OCI-LY3 (cell line): ENCODE measurements at regions not wholly inside any gene's neighbourhood (a gene's known extent, or its start where the extent isn't known, plus 50 kb on each side); places are given as distances from the start of the nearest gene placed in this dataset.

Experiments used
- H2AFZ ChIP-seq: fragments of 200-600, 300-600 bp; shearing (Covaris generic); 2 replicates; pipeline ENCODE4 v1.6.0; 2014; ENCODE audit warnings: antibody characterized with exemption, low read depth, low read length
- H3K27ac ChIP-seq: fragments of 200-600, 300-600 bp; sonication (generic); 2 replicates; pipeline ENCODE4 v1.5.1; 2014; ENCODE audit warnings: mild to moderate bottlenecking, low read length, moderate library complexity, mixed read lengths
- H3K27me3 ChIP-seq: fragments of 200-600, 300-600 bp; sonication (generic); 2 replicates; pipeline ENCODE4 v1.6.1; 2014; ENCODE audit warnings: low read depth, low read length, mixed read lengths
- H3K36me3 ChIP-seq: fragments of 200-600, 300-600 bp; sonication (generic); replicated peaks from 2 replicates; pipeline ENCODE3; 2014; ENCODE audit warnings: low read depth, low read length, mixed read lengths
- H3K4me1 ChIP-seq: fragments of 300-600, 200-600 bp; sonication (generic); 2 replicates; pipeline ENCODE4 v1.6.1; 2014; ENCODE audit warnings: low read length, mixed read lengths
- H3K4me2 ChIP-seq: fragments of 200-600, 300-600 bp; sonication (generic); 2 replicates; pipeline ENCODE4 v1.6.1; 2014; ENCODE audit warnings: low read length, mixed read lengths
- H3K4me3 ChIP-seq: fragments of 300-600, 200-600 bp; sonication (generic); 2 replicates; pipeline ENCODE4 v1.5.1; 2014; ENCODE audit warnings: antibody characterized with exemption, mild to moderate bottlenecking, low read length, moderate library complexity
- H3K79me2 ChIP-seq: fragments of 300-600, 200-600 bp; shearing (Covaris generic); 2 replicates; pipeline ENCODE4 v1.6.1; 2014; ENCODE audit warnings: mild to moderate bottlenecking, low read length, mixed read lengths
- H3K9ac ChIP-seq: fragments of 300-600, 200-600 bp; shearing (Covaris generic); 2 replicates; pipeline ENCODE4 v1.6.0; 2014; ENCODE audit warnings: mild to moderate bottlenecking, low read length, moderate library complexity
- H3K9me3 ChIP-seq: fragments of 200-600, 300-600 bp; shearing (Covaris generic); 2 replicates; pipeline ENCODE4 v1.6.1; 2014; ENCODE audit warnings: low read length, mixed read lengths; ENCODE audit not compliant: insufficient read depth
- H4K20me1 ChIP-seq: fragments of 200-600, 300-600 bp; sonication (generic); 2 replicates; pipeline ENCODE4 v1.6.1; 2016; ENCODE audit warnings: low read length, mixed read lengths; ENCODE audit not compliant: insufficient read depth
- EZH2phosphoT487 ChIP-seq: fragments of 200-600 bp; shearing (Covaris generic); IDR thresholded peaks from 2 replicates; pipeline ENCODE4 v1.6.1; 2018; ENCODE audit warnings: antibody characterized with exemption, mixed run types, low read depth
- TF ChIP-seq, protein P1 (sequence below): fragments of 200-600, 300-600 bp; sonication (generic); IDR thresholded peaks from 2 replicates; pipeline ENCODE4 v1.5.1; 2014; ENCODE audit warnings: antibody characterized with exemption, low read length, low read depth

DNA sequence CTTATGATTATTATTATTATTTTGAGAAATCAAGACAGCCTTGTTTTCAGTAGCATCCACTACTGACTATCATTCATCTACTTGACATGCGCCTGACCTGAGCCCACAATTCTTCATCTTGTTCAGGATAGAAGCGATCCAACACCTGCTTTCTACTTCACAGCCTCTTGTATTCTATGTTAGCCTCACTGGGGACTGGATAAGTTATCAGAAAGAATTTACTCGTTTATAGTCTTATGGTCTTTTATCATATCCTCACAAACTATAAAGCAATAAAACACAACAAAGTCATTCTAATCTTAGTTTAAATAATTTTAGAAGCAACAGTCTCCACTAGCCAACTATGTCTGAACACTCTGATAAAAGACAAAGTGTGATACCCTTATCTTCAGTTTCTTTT is 436.0 kb upstream of the ARGLU1 start:
- no peak overlapping the region for H3K9ac ChIP-seq
- H3K4me1 ChIP-seq, result no peaks in the 10 kb centered on the region
- H3K4me3 ChIP-seq, result no peak overlapping the region
- H2AFZ ChIP-seq, result no peak overlapping the region
- no peak overlapping the region for H3K27ac ChIP-seq
- H3K27me3 ChIP-seq, result no peaks in the 10 kb centered on the region
- no peaks in the 10 kb centered on the region for H3K79me2 ChIP-seq
- H3K9me3 ChIP-seq, result no peaks in the 10 kb centered on the region
- no peaks in the 10 kb centered on the region for H4K20me1 ChIP-seq
- no peak overlapping the region for H3K4me2 ChIP-seq
- TF ChIP-seq, protein P1, sequence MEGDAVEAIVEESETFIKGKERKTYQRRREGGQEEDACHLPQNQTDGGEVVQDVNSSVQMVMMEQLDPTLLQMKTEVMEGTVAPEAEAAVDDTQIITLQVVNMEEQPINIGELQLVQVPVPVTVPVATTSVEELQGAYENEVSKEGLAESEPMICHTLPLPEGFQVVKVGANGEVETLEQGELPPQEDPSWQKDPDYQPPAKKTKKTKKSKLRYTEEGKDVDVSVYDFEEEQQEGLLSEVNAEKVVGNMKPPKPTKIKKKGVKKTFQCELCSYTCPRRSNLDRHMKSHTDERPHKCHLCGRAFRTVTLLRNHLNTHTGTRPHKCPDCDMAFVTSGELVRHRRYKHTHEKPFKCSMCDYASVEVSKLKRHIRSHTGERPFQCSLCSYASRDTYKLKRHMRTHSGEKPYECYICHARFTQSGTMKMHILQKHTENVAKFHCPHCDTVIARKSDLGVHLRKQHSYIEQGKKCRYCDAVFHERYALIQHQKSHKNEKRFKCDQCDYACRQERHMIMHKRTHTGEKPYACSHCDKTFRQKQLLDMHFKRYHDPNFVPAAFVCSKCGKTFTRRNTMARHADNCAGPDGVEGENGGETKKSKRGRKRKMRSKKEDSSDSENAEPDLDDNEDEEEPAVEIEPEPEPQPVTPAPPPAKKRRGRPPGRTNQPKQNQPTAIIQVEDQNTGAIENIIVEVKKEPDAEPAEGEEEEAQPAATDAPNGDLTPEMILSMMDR, result no peak
- no peak for TF ChIP-seq EZH2phosphoT487
- no peaks in the 10 kb centered on the region for H3K36me3 ChIP-seq

DNA sequence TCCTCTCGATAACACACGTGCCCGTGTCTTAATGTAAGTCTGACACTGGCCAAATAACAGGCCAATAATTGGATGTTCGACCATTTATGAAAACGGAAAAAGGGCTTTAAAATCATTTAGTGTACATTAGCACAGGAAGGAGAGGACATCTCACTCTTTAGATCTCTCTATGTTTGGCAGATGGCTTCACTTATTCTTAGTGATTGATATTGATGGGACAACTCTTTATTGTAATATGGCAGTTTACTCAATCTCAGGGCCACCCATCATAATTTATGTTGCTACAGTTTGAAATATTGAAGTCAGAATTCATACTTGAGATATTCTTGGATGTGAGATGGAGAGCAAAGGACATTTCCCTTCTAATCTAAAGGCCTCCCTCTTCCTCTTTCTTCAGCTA is 430.7 kb upstream of the ARGLU1 start:
- no peak overlapping the region for H2AFZ ChIP-seq
- no peaks in the 10 kb centered on the region for H4K20me1 ChIP-seq
- TF ChIP-seq, protein P1, result no peak
- TF ChIP-seq EZH2phosphoT487, result no peak
- no peaks in the 10 kb centered on the region for H3K9me3 ChIP-seq
- no peak overlapping the region for H3K4me2 ChIP-seq
- no peaks in the 10 kb centered on the region for H3K79me2 ChIP-seq
- no peak overlapping the region for H3K9ac ChIP-seq
- no peak overlapping the region for H3K27ac ChIP-seq
- no peaks in the 10 kb centered on the region for H3K27me3 ChIP-seq
- H3K36me3 ChIP-seq, result no peaks in the 10 kb centered on the region
- no peak overlapping the region for H3K4me3 ChIP-seq
- H3K4me1 ChIP-seq, result no peaks in the 10 kb centered on the region

DNA sequence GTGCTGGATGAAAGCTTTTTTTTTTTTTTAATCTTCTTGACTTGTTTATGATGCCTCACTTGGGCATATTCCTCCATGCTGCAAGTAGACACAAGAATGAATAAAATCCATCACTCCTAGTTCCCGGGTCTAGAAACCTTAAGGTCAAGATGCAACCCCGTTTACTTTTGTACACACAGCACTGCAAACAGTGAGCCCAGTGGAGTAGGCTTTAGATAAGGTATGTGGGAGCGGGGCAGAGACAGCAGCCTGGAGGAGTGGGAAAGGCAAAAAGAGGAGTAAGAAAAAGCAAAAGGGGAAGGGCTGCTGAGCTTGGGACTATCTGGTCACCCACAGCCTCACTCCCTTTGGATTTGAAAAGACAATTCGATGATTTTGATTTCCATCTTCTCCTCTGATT is 429.8 kb upstream of the ARGLU1 start:
- H3K4me1 ChIP-seq, result no peaks in the 10 kb centered on the region

DNA sequence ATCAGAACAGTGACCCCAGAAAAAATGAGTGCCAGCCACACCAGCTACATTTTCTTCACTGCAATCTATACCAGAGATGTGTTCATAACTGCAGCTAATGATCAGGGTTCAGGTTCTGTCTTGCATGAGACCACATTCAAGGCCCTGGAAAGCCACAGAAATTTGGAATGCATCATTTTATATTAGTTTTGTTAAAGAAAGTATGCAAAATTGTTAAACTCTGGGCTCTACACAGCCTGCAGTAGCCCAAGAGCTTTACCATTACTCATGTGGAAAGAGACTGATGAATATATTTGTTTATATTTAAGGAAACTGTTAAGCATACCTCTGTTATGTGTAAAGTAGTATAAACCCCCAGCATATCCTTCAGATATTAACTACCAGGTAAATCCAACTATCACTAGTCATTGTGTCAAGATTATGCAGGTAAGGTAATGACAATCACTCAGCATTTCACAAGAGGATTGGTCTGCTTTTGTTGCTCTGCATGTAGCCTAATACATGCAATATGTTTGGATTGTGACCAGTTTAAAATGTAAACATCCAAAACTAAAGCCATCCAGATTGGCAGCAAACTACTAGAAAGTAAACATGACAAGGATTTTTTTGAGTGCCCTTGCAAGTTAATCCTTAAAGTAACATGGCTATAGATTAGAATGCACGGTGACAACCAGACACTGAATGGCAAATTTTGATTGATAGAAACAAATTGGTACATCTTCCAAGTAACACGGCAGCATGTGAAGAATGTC is 429.1 kb upstream of the ARGLU1 start:
- Histone ChIP-seq H3K79me2 (no peaks in the 10 kb centered on the region), H3K4me2 (no peak overlapping the region), H3K36me3 (no peaks in the 10 kb centered on the region), H3K27me3 (no peaks in the 10 kb centered on the region), H3K4me3 (no peak overlapping the region), H3K9ac (no peak overlapping the region), H3K9me3 (no peaks in the 10 kb centered on the region), H3K27ac (no peak overlapping the region), H4K20me1 (no peaks in the 10 kb centered on the region), H3K4me1 (no peaks in the 10 kb centered on the region), H2AFZ (no peak overlapping the region)
- TF ChIP-seq EZH2phosphoT487, result no peak
- TF ChIP-seq, protein P1, result no peak

More for the DNA sequence above, 429.8 kb upstream of the ARGLU1 start:
- Histone ChIP-seq H3K27ac (no peak overlapping the region), H3K4me3 (no peak overlapping the region), H3K79me2 (no peaks in the 10 kb centered on the region), H3K27me3 (no peaks in the 10 kb centered on the region), H3K9ac (no peak overlapping the region), H4K20me1 (no peaks in the 10 kb centered on the region), H2AFZ (no peak overlapping the region), H3K4me2 (no peak overlapping the region), H3K9me3 (no peaks in the 10 kb centered on the region), H3K36me3 (no peaks in the 10 kb centered on the region)
- no peak for TF ChIP-seq EZH2phosphoT487
- TF ChIP-seq, protein P1, result no peak
